Loucy (cell line): ENCODE measurements at regions not wholly inside any gene's neighbourhood (a gene's known extent, or its start where the extent isn't known, plus 50 kb on each side); places are given as distances from the start of the nearest gene placed in this dataset.

Experiments
- H2AFZ ChIP-seq: fragments of 200-600 bp; sonication (generic); 2 replicates; pipeline ENCODE4 v1.6.0; 2016; ENCODE audit warnings: antibody characterized with exemption, mild to moderate bottlenecking, low read length, moderate library complexity
- H3F3A ChIP-seq: fragments of 200-600 bp; 2 replicates; pipeline ENCODE4 v1.6.0; 2016; ENCODE audit warnings: antibody characterized with exemption, low read depth, mild to moderate bottlenecking
- H3K27me3 ChIP-seq: fragments of 200-600 bp; sonication (generic); 2 replicates; pipeline ENCODE4 v1.6.1; 2014; ENCODE audit warnings: low read length, mild to moderate bottlenecking; ENCODE audit not compliant: insufficient read depth, poor library complexity, severe bottlenecking
- H3K36me3 ChIP-seq: fragments of 200-600 bp; sonication (generic); 2 replicates; pipeline ENCODE4 v1.6.1; 2016; ENCODE audit warnings: low read length; ENCODE audit not compliant: insufficient read depth
- H3K4me1 ChIP-seq: fragments of 200-600 bp; sonication (generic); 2 replicates; pipeline ENCODE4 v1.5.1; 2014; ENCODE audit warnings: low read length, mild to moderate bottlenecking; ENCODE audit not compliant: insufficient read depth, poor library complexity, severe bottlenecking
- H3K4me2 ChIP-seq: fragments of 200-600 bp; sonication (generic); 2 replicates; pipeline ENCODE4 v1.6.0; 2014; ENCODE audit warnings: antibody characterized with exemption, low read length, low read depth, mild to moderate bottlenecking; ENCODE audit not compliant: poor library complexity, severe bottlenecking
- H3K4me3 ChIP-seq: fragments of 200-600 bp; sonication (generic); 2 replicates; pipeline ENCODE4 v1.5.1; 2014; ENCODE audit warnings: low read length, mild to moderate bottlenecking, mixed read lengths; ENCODE audit not compliant: poor library complexity, severe bottlenecking
- H3K79me2 ChIP-seq: fragments of 200-600 bp; sonication (generic); 2 replicates; pipeline ENCODE4 v1.6.1; 2014; ENCODE audit warnings: low read length; ENCODE audit not compliant: insufficient read depth
- H3K9ac ChIP-seq: fragments of 200-600 bp; sonication (generic); 2 replicates; pipeline ENCODE4 v1.6.0; 2014; ENCODE audit warnings: mild to moderate bottlenecking, low read depth, low read length, moderate library complexity; ENCODE audit not compliant: poor library complexity, severe bottlenecking
- H3K9me2 ChIP-seq: fragments of 200-600 bp; sonication (generic); replicated peaks from 2 replicates; pipeline ENCODE4 v1.6.1; 2016; ENCODE audit warnings: low read depth, low read length, mixed read lengths
- H3K9me3 ChIP-seq: fragments of 200-600 bp; sonication (generic); 2 replicates; pipeline ENCODE4 v1.6.1; 2014; ENCODE audit warnings: mild to moderate bottlenecking, antibody characterized with exemption, low read length, low read depth; ENCODE audit not compliant: insufficient read depth
- H4K20me1 ChIP-seq: fragments of 200-600 bp; sonication (generic); 2 replicates; pipeline ENCODE4 v1.6.0; 2014; ENCODE audit warnings: antibody characterized with exemption, low read length, mild to moderate bottlenecking; ENCODE audit not compliant: insufficient read depth, poor library complexity, severe bottlenecking
- EZH2phosphoT487 ChIP-seq: fragments of 200-600 bp; IDR thresholded peaks from 2 replicates; pipeline ENCODE4 v1.6.1; 2018; ENCODE audit warnings: antibody characterized with exemption, mild to moderate bottlenecking, moderate library complexity, borderline replicate concordance
- TF ChIP-seq, protein P1 (sequence below): fragments of 200-600 bp; sonication (generic); conservative IDR thresholded peaks from 2 replicates; pipeline ENCODE4 v1.5.1; 2014; ENCODE audit warnings: mild to moderate bottlenecking, antibody characterized with exemption, low read length

DNA sequence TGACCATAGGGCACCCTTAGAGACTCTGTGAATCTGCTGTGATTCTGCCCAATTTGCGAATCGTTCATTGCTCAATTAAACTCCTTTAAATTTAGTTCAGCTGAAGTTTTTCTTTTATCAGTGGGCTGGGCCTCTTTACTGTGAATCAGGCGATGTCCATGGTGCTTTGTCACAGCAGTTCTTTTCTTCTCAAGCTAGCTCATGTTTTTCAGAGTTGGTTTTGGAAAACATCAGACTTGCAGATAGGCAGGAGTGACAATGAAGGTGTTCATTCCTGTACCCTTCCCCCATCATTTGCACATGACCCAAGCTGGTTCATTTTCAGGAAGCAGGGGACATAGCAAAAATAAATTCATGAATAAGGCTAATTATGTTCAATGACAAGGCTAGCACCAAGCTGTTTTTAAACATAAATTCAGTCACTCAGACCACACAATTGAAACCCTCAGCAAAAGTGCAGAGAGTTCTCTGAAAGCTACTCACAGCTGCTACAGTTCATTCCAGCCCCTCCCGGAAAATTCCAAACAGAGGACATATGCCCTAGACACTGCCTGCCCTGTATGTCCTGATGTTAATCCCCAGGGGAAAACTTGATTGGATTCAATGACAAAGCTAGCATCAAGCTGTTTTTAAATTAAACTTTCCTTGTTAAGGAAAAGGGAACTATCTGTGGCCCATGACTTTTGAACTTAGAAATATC is 383.3 kb downstream of the C12orf75 start:
- H3K36me3 ChIP-seq: no peaks in the 10 kb centered on the region
- H3K9ac ChIP-seq: no peak overlapping the region
- H2AFZ ChIP-seq: no peak overlapping the region
- TF ChIP-seq, protein P1, sequence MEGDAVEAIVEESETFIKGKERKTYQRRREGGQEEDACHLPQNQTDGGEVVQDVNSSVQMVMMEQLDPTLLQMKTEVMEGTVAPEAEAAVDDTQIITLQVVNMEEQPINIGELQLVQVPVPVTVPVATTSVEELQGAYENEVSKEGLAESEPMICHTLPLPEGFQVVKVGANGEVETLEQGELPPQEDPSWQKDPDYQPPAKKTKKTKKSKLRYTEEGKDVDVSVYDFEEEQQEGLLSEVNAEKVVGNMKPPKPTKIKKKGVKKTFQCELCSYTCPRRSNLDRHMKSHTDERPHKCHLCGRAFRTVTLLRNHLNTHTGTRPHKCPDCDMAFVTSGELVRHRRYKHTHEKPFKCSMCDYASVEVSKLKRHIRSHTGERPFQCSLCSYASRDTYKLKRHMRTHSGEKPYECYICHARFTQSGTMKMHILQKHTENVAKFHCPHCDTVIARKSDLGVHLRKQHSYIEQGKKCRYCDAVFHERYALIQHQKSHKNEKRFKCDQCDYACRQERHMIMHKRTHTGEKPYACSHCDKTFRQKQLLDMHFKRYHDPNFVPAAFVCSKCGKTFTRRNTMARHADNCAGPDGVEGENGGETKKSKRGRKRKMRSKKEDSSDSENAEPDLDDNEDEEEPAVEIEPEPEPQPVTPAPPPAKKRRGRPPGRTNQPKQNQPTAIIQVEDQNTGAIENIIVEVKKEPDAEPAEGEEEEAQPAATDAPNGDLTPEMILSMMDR: no peak
- no peak for TF ChIP-seq EZH2phosphoT487
- no peaks in the 10 kb centered on the region for H3K79me2 ChIP-seq
- H3K9me2 ChIP-seq: no peaks in the 10 kb centered on the region
- H3K9me3 ChIP-seq: no peaks in the 10 kb centered on the region
- H3K4me3 ChIP-seq: no peak overlapping the region
- no peaks in the 10 kb centered on the region for H3K27me3 ChIP-seq
- H3F3A ChIP-seq: no peaks in the 10 kb centered on the region
- H4K20me1 ChIP-seq: no peaks in the 10 kb centered on the region
- no peak overlapping the region for H3K4me2 ChIP-seq
- H3K4me1 ChIP-seq: no peaks in the 10 kb centered on the region

DNA sequence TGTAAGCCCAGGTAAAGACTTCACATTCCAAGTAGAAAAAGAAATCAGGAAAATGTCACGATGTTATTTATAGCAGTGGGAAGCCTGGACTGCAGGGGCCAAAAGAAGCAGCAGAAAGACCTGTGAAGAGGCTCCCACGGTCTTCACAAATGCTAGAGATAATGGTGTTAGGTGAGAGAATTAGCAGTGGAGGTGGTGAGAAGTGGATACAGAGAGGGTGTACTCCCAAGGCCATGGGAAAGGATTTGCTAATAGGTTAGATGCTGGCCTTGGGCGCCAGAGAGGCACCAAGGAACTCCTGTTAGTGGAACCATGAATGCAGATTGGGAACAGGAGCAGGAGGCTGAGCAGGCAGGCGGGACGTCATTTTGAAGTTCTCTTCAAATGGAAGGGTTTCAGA is 386.1 kb downstream of the C12orf75 start:
- no peaks in the 10 kb centered on the region for H3K36me3 ChIP-seq
- H3K4me2 ChIP-seq: no peak overlapping the region
- no peaks in the 10 kb centered on the region for H3K9me3 ChIP-seq
- no peaks in the 10 kb centered on the region for H3K27me3 ChIP-seq
- H3K9me2 ChIP-seq: no peaks in the 10 kb centered on the region
- H3K9ac ChIP-seq: no peak overlapping the region
- no peak overlapping the region for H2AFZ ChIP-seq
- no peaks in the 10 kb centered on the region for H3K79me2 ChIP-seq
- no peaks in the 10 kb centered on the region for H3F3A ChIP-seq
- no peaks in the 10 kb centered on the region for H4K20me1 ChIP-seq
- no peak overlapping the region for H3K4me3 ChIP-seq
- no peaks in the 10 kb centered on the region for H3K4me1 ChIP-seq
- no peak for TF ChIP-seq EZH2phosphoT487
- TF ChIP-seq, protein P1: no peak

DNA sequence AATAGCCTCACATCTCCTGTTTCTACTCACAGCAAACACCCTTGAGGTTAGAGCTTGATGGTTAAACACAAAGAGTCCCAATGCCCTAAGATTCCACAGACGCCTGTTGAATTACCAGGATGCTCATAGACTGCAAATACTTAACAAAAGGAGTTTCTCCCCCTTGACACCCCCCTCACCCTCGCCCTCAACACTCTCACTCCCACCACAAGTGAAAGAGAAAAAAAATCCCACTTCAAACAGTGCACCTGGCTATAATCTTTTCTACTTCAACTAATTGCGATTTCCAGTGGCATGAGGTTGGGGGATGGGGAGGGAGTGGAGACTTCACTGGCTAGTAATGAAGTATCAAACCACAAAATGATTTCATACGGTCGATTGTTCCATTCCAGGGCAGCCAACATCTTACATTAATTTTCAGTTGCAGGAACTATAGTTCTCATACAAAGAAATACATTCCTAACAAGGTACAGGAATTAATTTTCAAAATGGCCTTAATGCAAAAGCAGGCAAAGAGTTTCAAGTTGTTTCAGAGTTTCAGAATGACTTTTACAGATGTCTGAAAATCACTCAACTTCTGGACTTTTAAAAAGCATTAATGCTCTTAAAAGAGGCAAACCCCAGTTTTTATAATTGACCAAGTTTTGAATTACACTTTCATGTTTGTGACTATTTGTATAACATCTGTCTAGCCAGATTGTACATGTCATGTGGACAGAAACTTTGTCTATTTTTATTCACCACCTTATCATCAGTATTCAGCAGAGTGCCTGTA is 390.7 kb downstream of the C12orf75 start:
- H4K20me1 ChIP-seq: no peaks in the 10 kb centered on the region
- no peaks in the 10 kb centered on the region for H3K4me1 ChIP-seq
- H3F3A ChIP-seq: no peaks in the 10 kb centered on the region
- H3K9me2 ChIP-seq: no peaks in the 10 kb centered on the region
- no peak overlapping the region for H3K4me3 ChIP-seq
- no peak for TF ChIP-seq EZH2phosphoT487
- TF ChIP-seq, protein P1: no peak
- H3K4me2 ChIP-seq: no peak overlapping the region
- H3K79me2 ChIP-seq: no peaks in the 10 kb centered on the region
- no peaks in the 10 kb centered on the region for H3K36me3 ChIP-seq
- H3K9me3 ChIP-seq: no peaks in the 10 kb centered on the region
- no peaks in the 10 kb centered on the region for H3K27me3 ChIP-seq
- H2AFZ ChIP-seq: no peak overlapping the region
- no peak overlapping the region for H3K9ac ChIP-seq
